Breast epithelium (tissue), 4 donors: ENCODE measurements at regions not wholly inside any gene's neighbourhood (a gene's known extent, or its start where the extent isn't known, plus 50 kb on each side); places are given as distances from the start of the nearest gene placed in this dataset.

Source experiments
- DNase-seq, 2 donors: peaks; one replicate each; pipeline ENCODE4 v3.0.0-alpha.2; 2019; ENCODE audit warnings: low spot score in 2 of 2
- H3K27ac ChIP-seq, 2 donors: fragments of 200-600 bp; sonication (generic) in 1 of 2; one replicate each; pipeline ENCODE4 v1.5.1; 2016 to 2019; ENCODE audit warnings: mild to moderate bottlenecking in 1 of 2
- H3K27me3 ChIP-seq, 2 donors: fragments of 200-600 bp; sonication (generic) in 1 of 2; one replicate each; pipeline versions ENCODE4 v1.5.1 to v1.6.0; 2017 to 2019; ENCODE audit warnings: control low read depth in 1 of 2, mild to moderate bottlenecking in 1 of 2
- H3K36me3 ChIP-seq: fragments of 200-600 bp; one replicate; pipeline ENCODE4 v1.5.1; 2019
- H3K4me1 ChIP-seq, 2 donors: fragments of 200-600 bp; sonication (generic); one replicate each; pipeline ENCODE4 v1.5.1; 2016 to 2019; ENCODE audit warnings: control low read depth in 1 of 2
- H3K4me3 ChIP-seq, 3 donors: fragments of 200-600 bp; sonication (generic); 1 replicate in 2 of 3; 2 replicates in 1 of 3; pipeline ENCODE4 v1.5.1; 2016 to 2019; ENCODE audit warnings: mild to moderate bottlenecking in 3 of 3, moderate library complexity in 2 of 3
- H3K9me3 ChIP-seq, 2 donors: fragments of 200-600 bp; sonication (generic) in 1 of 2; one replicate each; pipeline ENCODE4 v1.5.1; 2016 to 2019; ENCODE audit warnings: control low read depth in 1 of 2
- CTCF ChIP-seq, 3 donors: fragments of 450-650 bp; IDR thresholded peaks; one replicate each; pipeline ENCODE4 v1.5.1; 2016 to 2017; ENCODE audit warnings: antibody characterized with exemption in 3 of 3, mild to moderate bottlenecking in 3 of 3, moderate library complexity in 3 of 3
- POLR2A ChIP-seq: fragments of 450-650 bp; IDR thresholded peaks from one replicate; pipeline ENCODE4 v1.6.1; 2016; ENCODE audit warnings: antibody characterized with exemption, mild to moderate bottlenecking, moderate library complexity
- POLR2AphosphoS5 ChIP-seq, 3 donors: sonication (generic); formaldehyde crosslinking; IDR thresholded peaks; one replicate each; pipeline ENCODE4 v1.6.1; 2017; ENCODE audit warnings: antibody characterized with exemption in 3 of 3
- intact Hi-C: fragments of 100-400 bp; cut with DNase I; formaldehyde crosslinking; loops from one replicate; pipeline ENCODE4 v1.15.1; 2023; ENCODE audit warnings: low total_unique reads

GRCh38 chr21:38913893-38914527, 108.3 kb downstream of the ETS2 start:
- Histone ChIP-seq H3K9me3 (no peaks in the 10 kb centered on the region), H3K27me3 (no peaks in the 10 kb centered on the region), H3K27ac (peak overlapping the region; percentile 87 to 90), H3K36me3 (no peaks in the 10 kb centered on the region), H3K4me3 (no peak overlapping the region), H3K4me1 (peaks cover 16 to 20% of the 10 kb centered on the region in 2 donors)
- intact Hi-C loops = no loop called here
- TF ChIP-seq POLR2A (no peak), CTCF (IDR thresholded peaks at IDR 0.05) (no peak), POLR2AphosphoS5 (IDR thresholded peaks at IDR 0.05) (no peak)
- DNase-seq = no peak

GRCh38 chr21:38913120-38913892, 107.6 kb downstream of the ETS2 start:
- Histone ChIP-seq H3K4me3 (peak overlapping the region in 2 of 3 donors; percentile 39 to 57), H3K36me3 (no peaks in the 10 kb centered on the region), H3K27me3 (no peaks in the 10 kb centered on the region), H3K9me3 (no peaks in the 10 kb centered on the region), H3K27ac (peak overlapping the region; percentile 87 to 90), H3K4me1 (peaks cover 16 to 20% of the 10 kb centered on the region in 2 donors)
- intact Hi-C loops = no loop called here
- DNase-seq = peak; percentile 86 to 89
- no peak for TF ChIP-seq CTCF (IDR thresholded peaks at IDR 0.05)
- peak in 2 of 3 donors; percentile 37 to 59 for TF ChIP-seq POLR2AphosphoS5 (IDR thresholded peaks at IDR 0.05)

- peak overlapping the region in 2 of 3 donors; percentile 39 to 57 for H3K4me3 ChIP-seq
- no peaks in the 10 kb centered on the region for H3K27me3 ChIP-seq
- no peaks in the 10 kb centered on the region for H3K9me3 ChIP-seq
- no peak for TF ChIP-seq CTCF (IDR thresholded peaks at IDR 0.05)
- no peak for TF ChIP-seq POLR2AphosphoS5 (IDR thresholded peaks at IDR 0.05)
- TF ChIP-seq POLR2A = no peak
- H3K36me3 ChIP-seq = no peaks in the 10 kb centered on the region
- no peak for DNase-seq
- peaks cover 17 to 21% of the 10 kb centered on the region in 2 donors for H3K4me1 ChIP-seq
- intact Hi-C loops = no loop called here
- peak overlapping the region; percentile 87 to 90 for H3K27ac ChIP-seq
Observed at GRCh38 chr21:38912789-38913119, 107.0 kb downstream of the ETS2 start.

GRCh38 chr21:38912102-38912629, 106.4 kb downstream of the ETS2 start:
- TF ChIP-seq CTCF (IDR thresholded peaks at IDR 0.05) = no peak
- TF ChIP-seq POLR2AphosphoS5 (IDR thresholded peaks at IDR 0.05) = no peak
- TF ChIP-seq POLR2A = no peak
- no peak for DNase-seq
- Histone ChIP-seq H3K9me3 (no peaks in the 10 kb centered on the region), H3K36me3 (no peaks in the 10 kb centered on the region), H3K27me3 (no peaks in the 10 kb centered on the region), H3K4me1 (peaks cover 22 to 27% of the 10 kb centered on the region in 2 donors), H3K4me3 (no peak overlapping the region), H3K27ac (peak overlapping the region; percentile 87 to 90)
- intact Hi-C loops = no loop called here

GRCh38 chr21:38911484-38912101, 105.9 kb downstream of the ETS2 start:
- Histone ChIP-seq H3K36me3 (no peaks in the 10 kb centered on the region), H3K9me3 (no peaks in the 10 kb centered on the region), H3K4me3 (no peak overlapping the region), H3K27me3 (no peaks in the 10 kb centered on the region), H3K27ac (peak overlapping the region; percentile 87 to 90), H3K4me1 (peaks cover 22 to 31% of the 10 kb centered on the region in 2 donors)
- TF ChIP-seq POLR2AphosphoS5 (IDR thresholded peaks at IDR 0.05) (no peak), CTCF (IDR thresholded peaks at IDR 0.05) (no peak), POLR2A (no peak)
- DNase-seq = no peak
- intact Hi-C loops = no loop called here
